ENCODE measurements at regions not wholly inside any gene's neighbourhood (a gene's known extent, or its start where the extent isn't known, plus 50 kb on each side); places are given as distances from the start of the nearest gene placed in this dataset.

GRCh38 chr16:66255647-66256046 is 110.8 kb upstream of the CDH5 start:
- Histone ChIP-seq H3K4me3 (replicated peaks; ENCODE audit: insufficient read depth, low read length) (no peak overlapping the region), H3K27ac (replicated peaks) (no peak overlapping the region), H3K27me3 (ENCODE audit: insufficient read depth, poor library complexity, severe bottlenecking) (no peaks in the 10 kb centered on the region)
- no peak for DNase-seq (ENCODE audit: low read depth in 1 of 2, low spot score in 1 of 2)
- TF ChIP-seq REST (IDR thresholded peaks at IDR 0.05; ENCODE audit: insufficient replicate concordance, low read depth), result no peak
- no peak for TF ChIP-seq CTCF (IDR thresholded peaks at IDR 0.05; ENCODE audit: insufficient read depth, low read length)
- no peak for TF ChIP-seq POLR2AphosphoS5 (IDR thresholded peaks at IDR 0.05; ENCODE audit: low read depth)
- no peak for TF ChIP-seq GABPA (IDR thresholded peaks at IDR 0.05; ENCODE audit: low read depth)
- no peak for TF ChIP-seq SPI1 (IDR thresholded peaks at IDR 0.05; ENCODE audit: borderline replicate concordance, low read depth)

DNA sequence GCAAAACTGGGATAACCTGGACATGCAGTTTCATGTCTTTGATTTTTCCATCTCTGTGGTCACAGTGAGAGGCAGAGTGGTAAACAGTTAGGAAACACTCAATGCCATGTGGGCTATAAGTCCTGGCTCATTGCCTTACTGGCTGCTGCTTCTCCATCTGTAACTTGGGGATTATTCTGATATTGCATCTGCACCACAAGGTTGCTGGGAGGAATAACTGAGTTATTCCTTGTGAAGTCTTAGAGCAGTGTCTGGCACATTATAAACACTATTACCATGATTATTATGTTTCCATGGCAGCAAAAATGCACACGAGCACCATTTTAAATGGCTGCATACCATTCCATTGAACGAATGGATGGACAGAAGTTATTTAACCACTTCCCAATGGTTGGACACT is 111.7 kb upstream of the CDH5 start:
- no peak for TF ChIP-seq POLR2AphosphoS5 (IDR thresholded peaks at IDR 0.05; ENCODE audit: low read depth)
- no peak for TF ChIP-seq REST (IDR thresholded peaks at IDR 0.05; ENCODE audit: insufficient replicate concordance, low read depth)
- TF ChIP-seq GABPA (IDR thresholded peaks at IDR 0.05; ENCODE audit: low read depth), result no peak
- no peak for TF ChIP-seq CTCF (IDR thresholded peaks at IDR 0.05; ENCODE audit: insufficient read depth, low read length)
- no peak for TF ChIP-seq SPI1 (IDR thresholded peaks at IDR 0.05; ENCODE audit: borderline replicate concordance, low read depth)
- Histone ChIP-seq H3K27ac (replicated peaks) (no peak overlapping the region), H3K27me3 (ENCODE audit: insufficient read depth, poor library complexity, severe bottlenecking) (no peaks in the 10 kb centered on the region), H3K4me3 (replicated peaks; ENCODE audit: insufficient read depth, low read length) (no peak overlapping the region)
- no peak for DNase-seq (ENCODE audit: low read depth in 1 of 2, low spot score in 1 of 2)

- no peak for DNase-seq (ENCODE audit: low read depth in 1 of 2, low spot score in 1 of 2)
- H3K27ac ChIP-seq (replicated peaks), result no peak overlapping the region
- TF ChIP-seq CTCF (IDR thresholded peaks at IDR 0.05; ENCODE audit: insufficient read depth, low read length), result no peak
- H3K27me3 ChIP-seq (ENCODE audit: insufficient read depth, poor library complexity, severe bottlenecking), result no peaks in the 10 kb centered on the region
- no peak overlapping the region for H3K4me3 ChIP-seq (replicated peaks; ENCODE audit: insufficient read depth, low read length)
These were observed 112.4 kb upstream of the CDH5 start for GRCh38 chr16:66254106-66254505.

- DNase-seq (ENCODE audit: low read depth in 1 of 2, low spot score in 1 of 2), result no peak
- no peak overlapping the region for H3K27ac ChIP-seq (replicated peaks)
- TF ChIP-seq REST (IDR thresholded peaks at IDR 0.05; ENCODE audit: insufficient replicate concordance, low read depth) (no peak), GABPA (IDR thresholded peaks at IDR 0.05; ENCODE audit: low read depth) (no peak), POLR2AphosphoS5 (IDR thresholded peaks at IDR 0.05; ENCODE audit: low read depth) (no peak), CTCF (IDR thresholded peaks at IDR 0.05; ENCODE audit: insufficient read depth, low read length) (no peak), SPI1 (IDR thresholded peaks at IDR 0.05; ENCODE audit: borderline replicate concordance, low read depth) (no peak)
- H3K4me3 ChIP-seq (replicated peaks; ENCODE audit: insufficient read depth, low read length), result no peak overlapping the region
- H3K27me3 ChIP-seq (ENCODE audit: insufficient read depth, poor library complexity, severe bottlenecking), result no peaks in the 10 kb centered on the region
These were observed 114.9 kb upstream of the CDH5 start for GRCh38 chr16:66251476-66252160.
